Trophoblast cell (in vitro differentiated cells and primary cell): ENCODE measurements at regions not wholly inside any gene's neighbourhood (a gene's known extent, or its start where the extent isn't known, plus 50 kb on each side); places are given as distances from the start of the nearest gene placed in this dataset.

Experiments
- DNase-seq, 2 donors: peaks; one replicate each; pipeline ENCODE4 v3.0.0-alpha.2; 2016
- H2AFZ ChIP-seq: 2 replicates; pipeline ENCODE4 v1.6.1; 2013; ENCODE audit warnings: low read length, moderate library complexity, mild to moderate bottlenecking; ENCODE audit not compliant: insufficient read depth, poor library complexity
- H2AK5ac ChIP-seq: 2 replicates; pipeline ENCODE4 v1.6.1; 2013; ENCODE audit warnings: mild to moderate bottlenecking, low read length
- H2BK120ac ChIP-seq: 2 replicates; pipeline ENCODE4 v1.6.1; 2013; ENCODE audit warnings: low read length, mild to moderate bottlenecking, moderate library complexity; ENCODE audit not compliant: insufficient read depth, poor library complexity
- H2BK12ac ChIP-seq: 2 replicates; pipeline ENCODE4 v1.6.1; 2013; ENCODE audit warnings: mild to moderate bottlenecking, low read length, moderate library complexity
- H2BK5ac ChIP-seq: 2 replicates; pipeline ENCODE4 v1.6.1; 2013; ENCODE audit warnings: low read length, low read depth, moderate library complexity, mild to moderate bottlenecking; ENCODE audit not compliant: poor library complexity
- H3K14ac ChIP-seq: 2 replicates; pipeline ENCODE4 v1.6.1; 2013; ENCODE audit warnings: mild to moderate bottlenecking, low read length
- H3K18ac ChIP-seq: 2 replicates; pipeline ENCODE4 v1.6.1; 2013; ENCODE audit warnings: mild to moderate bottlenecking, low read length
- H3K23ac ChIP-seq: 2 replicates; pipeline ENCODE4 v1.6.1; 2013; ENCODE audit warnings: low read length
- H3K27ac ChIP-seq: 2 replicates; pipeline ENCODE4 v1.5.1; 2013; ENCODE audit warnings: low read depth, mild to moderate bottlenecking, inconsistent platforms, low read length, moderate library complexity
- H3K27me3 ChIP-seq: 2 replicates; pipeline ENCODE4 v1.6.1; 2013; ENCODE audit warnings: inconsistent platforms, mild to moderate bottlenecking, low read length, moderate library complexity; ENCODE audit not compliant: insufficient read depth
- H3K36me3 ChIP-seq, 2 experiments: 1 replicate in 1 of 2; 2 replicates in 1 of 2; pipeline ENCODE4 v1.6.1; 2013; ENCODE audit warnings: low read length in 2 of 2, mild to moderate bottlenecking in 2 of 2, moderate library complexity in 1 of 2; ENCODE audit not compliant: insufficient read depth in 2 of 2, control insufficient read depth in 1 of 2
- H3K4ac ChIP-seq: 2 replicates; pipeline ENCODE4 v1.6.1; 2013; ENCODE audit warnings: low read depth, mild to moderate bottlenecking, low read length, moderate library complexity
- H3K4me1 ChIP-seq, 2 experiments: 1 replicate in 1 of 2; 2 replicates in 1 of 2; pipeline ENCODE4 v1.6.1; 2013; ENCODE audit warnings: low read length in 2 of 2, mild to moderate bottlenecking in 2 of 2, moderate library complexity in 1 of 2; ENCODE audit not compliant: insufficient read depth in 2 of 2, control insufficient read depth in 1 of 2
- H3K4me2 ChIP-seq: 2 replicates; pipeline ENCODE4 v1.6.1; 2013; ENCODE audit warnings: inconsistent platforms, mild to moderate bottlenecking, low read length, moderate library complexity
- H3K4me3 ChIP-seq: 2 replicates; pipeline ENCODE4 v1.5.1; 2013; ENCODE audit warnings: mild to moderate bottlenecking, low read depth, low read length, inconsistent platforms
- H3K79me1 ChIP-seq: one replicate; pipeline ENCODE4 v1.6.1; 2013; ENCODE audit warnings: low read length
- H3K79me2 ChIP-seq: 2 replicates; pipeline ENCODE4 v1.6.1; 2013; ENCODE audit warnings: low read length, mild to moderate bottlenecking; ENCODE audit not compliant: control insufficient read depth, insufficient read depth, poor library complexity
- H3K9ac ChIP-seq: 2 replicates; pipeline ENCODE4 v1.6.1; 2013; ENCODE audit warnings: mild to moderate bottlenecking, low read length
- H3K9me3 ChIP-seq: 2 replicates; pipeline ENCODE4 v1.6.1; 2013; ENCODE audit warnings: low read depth, mild to moderate bottlenecking, control low read depth, inconsistent platforms, low read length; ENCODE audit not compliant: insufficient read depth
- H4K12ac ChIP-seq: 2 replicates; pipeline ENCODE4 v1.6.1; 2013; ENCODE audit warnings: low read depth, mild to moderate bottlenecking, low read length, moderate library complexity
- H4K8ac ChIP-seq: 2 replicates; pipeline ENCODE4 v1.6.1; 2013; ENCODE audit warnings: low read depth, mild to moderate bottlenecking, low read length, moderate library complexity
- H4K91ac ChIP-seq: one replicate; pipeline ENCODE4 v1.6.1; 2013; ENCODE audit warnings: low read depth, mild to moderate bottlenecking, low read length, moderate library complexity
- WGBS: extraction: QIAGEN DNeasy Blood & Tissue Kit; methylation state at CpG from one replicate; pipeline ENCODE4 v1.1.7; 2013; ENCODE audit warnings: missing lambda C conversion rate; ENCODE audit not compliant: insufficient read length, insufficient coverage; ENCODE audit errors: extremely low coverage; 5-methylcytosine and 5-hydroxymethylcytosine counted together

GRCh38 chr2:5374762-5375161, 317.4 kb upstream of the SOX11 start:
- Histone ChIP-seq H4K8ac (no peak overlapping the region), H2BK12ac (no peak overlapping the region), H3K79me2 (no peaks in the 10 kb centered on the region), H3K18ac (no peak overlapping the region), H3K4me1 (no peaks in the 10 kb centered on the region), H2BK120ac (no peak overlapping the region), H2BK5ac (no peak overlapping the region), H4K12ac (no peak overlapping the region), H3K9me3 (peaks cover 2% of the 10 kb centered on the region), H2AK5ac (no peak overlapping the region), H3K14ac (no peak overlapping the region), H3K4me3 (no peak overlapping the region), H3K9ac (no peak overlapping the region), H3K4ac (no peak overlapping the region), H3K4me2 (no peak overlapping the region), H2AFZ (no peak overlapping the region), H4K91ac (no peak overlapping the region), H3K23ac (no peak overlapping the region), H3K27ac (no peak overlapping the region), H3K27me3 (no peaks in the 10 kb centered on the region), H3K79me1 (no peaks in the 10 kb centered on the region), H3K36me3 (no peaks in the 10 kb centered on the region)
- WGBS: no CpG with 5 or more reads among the region's 10 CpGs
- DNase-seq: no peak

DNA sequence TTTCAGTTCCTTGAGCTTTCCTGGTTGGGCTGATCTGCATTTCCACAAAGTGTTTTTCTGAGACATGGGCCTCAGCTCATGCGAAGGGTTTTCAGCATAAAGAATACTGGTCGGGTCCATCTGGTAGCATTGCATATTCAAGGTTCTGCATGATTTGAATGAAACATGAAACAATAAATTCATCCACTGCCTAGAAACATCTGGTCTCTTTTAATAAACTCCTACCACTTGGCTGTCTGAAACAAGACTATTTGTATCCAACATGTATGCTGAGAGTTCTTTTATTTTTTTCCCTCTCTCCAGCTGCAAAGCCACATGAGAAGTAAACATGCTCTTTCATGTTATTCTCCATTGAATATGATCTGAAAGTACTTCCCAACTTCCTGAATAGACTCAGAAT, 314.9 kb upstream of the SOX11 start:
- no peak overlapping the region for H2BK5ac ChIP-seq
- H3K4me3 ChIP-seq: no peak overlapping the region
- no peaks in the 10 kb centered on the region for H3K79me1 ChIP-seq
- H3K27ac ChIP-seq: no peak overlapping the region
- H3K18ac ChIP-seq: no peak overlapping the region
- no peaks in the 10 kb centered on the region for H3K4me1 ChIP-seq
- peaks cover 2% of the 10 kb centered on the region for H3K9me3 ChIP-seq
- no peak overlapping the region for H2AFZ ChIP-seq
- no peaks in the 10 kb centered on the region for H3K36me3 ChIP-seq
- no peak overlapping the region for H4K12ac ChIP-seq
- H2BK120ac ChIP-seq: no peak overlapping the region
- DNase-seq: no peak
- no peak overlapping the region for H3K9ac ChIP-seq
- no peak overlapping the region for H3K23ac ChIP-seq
- no peak overlapping the region for H3K4me2 ChIP-seq
- H3K14ac ChIP-seq: no peak overlapping the region
- no peak overlapping the region for H4K91ac ChIP-seq
- WGBS: no CpG with 5 or more reads among the region's 2 CpGs
- no peak overlapping the region for H2AK5ac ChIP-seq
- no peak overlapping the region for H2BK12ac ChIP-seq
- H4K8ac ChIP-seq: no peak overlapping the region
- H3K79me2 ChIP-seq: no peaks in the 10 kb centered on the region
- no peaks in the 10 kb centered on the region for H3K27me3 ChIP-seq
- no peak overlapping the region for H3K4ac ChIP-seq

- no peak overlapping the region for H2AK5ac ChIP-seq
- H3K4ac ChIP-seq: no peak overlapping the region
- H3K14ac ChIP-seq: no peak overlapping the region
- H3K79me2 ChIP-seq: no peaks in the 10 kb centered on the region
- H4K91ac ChIP-seq: no peak overlapping the region
- no peak overlapping the region for H3K27ac ChIP-seq
- DNase-seq: no peak
- no peaks in the 10 kb centered on the region for H3K36me3 ChIP-seq
- H3K4me1 ChIP-seq: no peaks in the 10 kb centered on the region
- no peak overlapping the region for H4K12ac ChIP-seq
- H2AFZ ChIP-seq: no peak overlapping the region
- no peak overlapping the region for H2BK5ac ChIP-seq
- H2BK120ac ChIP-seq: no peak overlapping the region
- no peak overlapping the region for H4K8ac ChIP-seq
- H3K79me1 ChIP-seq: no peaks in the 10 kb centered on the region
- no peak overlapping the region for H2BK12ac ChIP-seq
- no peak overlapping the region for H3K4me2 ChIP-seq
- H3K9ac ChIP-seq: no peak overlapping the region
- no CpG with 5 or more reads among the region's 1 CpG for WGBS
- H3K27me3 ChIP-seq: no peaks in the 10 kb centered on the region
- H3K23ac ChIP-seq: no peak overlapping the region
- H3K18ac ChIP-seq: no peak overlapping the region
- no peak overlapping the region for H3K4me3 ChIP-seq
- peaks cover 2% of the 10 kb centered on the region for H3K9me3 ChIP-seq
These were observed 312.4 kb upstream of the SOX11 start for GRCh38 chr2:5379811-5380210.

GRCh38 chr2:5385596-5385995, 306.6 kb upstream of the SOX11 start:
- Histone ChIP-seq H3K14ac (no peak overlapping the region), H3K23ac (no peak overlapping the region), H3K27ac (no peak overlapping the region), H3K4me3 (no peak overlapping the region), H2BK5ac (no peak overlapping the region), H3K4me1 (no peaks in the 10 kb centered on the region), H3K79me2 (no peaks in the 10 kb centered on the region), H3K9me3 (no peaks in the 10 kb centered on the region), H2BK12ac (no peak overlapping the region), H3K18ac (no peak overlapping the region), H4K8ac (no peak overlapping the region), H3K4me2 (no peak overlapping the region), H2AFZ (no peak overlapping the region), H4K12ac (no peak overlapping the region), H2BK120ac (no peak overlapping the region), H3K27me3 (no peaks in the 10 kb centered on the region), H3K4ac (no peak overlapping the region), H2AK5ac (no peak overlapping the region), H3K79me1 (no peaks in the 10 kb centered on the region), H3K36me3 (no peaks in the 10 kb centered on the region), H4K91ac (no peak overlapping the region), H3K9ac (no peak overlapping the region)
- WGBS: no CpG with 5 or more reads among the region's 3 CpGs
- no peak for DNase-seq
